Cardiac septum (tissue), 1 donor: ENCODE measurements at regions not wholly inside any gene's neighbourhood (a gene's known extent, or its start where the extent isn't known, plus 50 kb on each side); places are given as distances from the start of the nearest gene placed in this dataset.

Source experiments
- DNase-seq: peaks from one replicate; pipeline ENCODE4 v3.0.0-alpha.2; 2020; ENCODE audit warnings: low spot score
- intact Hi-C: fragments of 100-400 bp; cut with DNase I; formaldehyde crosslinking; loops from one replicate; pipeline ENCODE4 v1.14.0; 2022
- donor health status: DM: no; HTN: no; CAD: no.

DNA sequence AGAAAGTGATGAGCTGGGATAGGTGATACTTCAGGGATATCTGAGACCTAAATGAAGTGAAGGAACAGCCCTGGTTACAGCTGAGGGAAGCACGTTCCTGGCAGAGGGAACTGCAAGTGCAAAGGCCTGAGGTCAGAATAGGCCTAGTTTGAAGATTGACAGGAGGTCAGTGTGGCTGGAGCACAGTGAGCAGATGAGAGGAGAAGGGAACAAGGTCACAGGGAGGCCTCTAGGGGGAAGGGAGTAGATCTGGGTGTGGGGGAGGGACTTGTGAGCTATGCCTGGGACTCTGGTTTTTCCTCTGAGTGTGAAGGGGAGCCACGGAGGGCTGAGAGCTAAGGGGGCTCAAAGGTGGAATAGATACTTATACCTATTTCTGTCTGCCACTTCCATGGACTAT is 736.4 kb downstream of the MATN1 start:
- DNase-seq, result no peak
- intact Hi-C loops, result no loop called here

DNA sequence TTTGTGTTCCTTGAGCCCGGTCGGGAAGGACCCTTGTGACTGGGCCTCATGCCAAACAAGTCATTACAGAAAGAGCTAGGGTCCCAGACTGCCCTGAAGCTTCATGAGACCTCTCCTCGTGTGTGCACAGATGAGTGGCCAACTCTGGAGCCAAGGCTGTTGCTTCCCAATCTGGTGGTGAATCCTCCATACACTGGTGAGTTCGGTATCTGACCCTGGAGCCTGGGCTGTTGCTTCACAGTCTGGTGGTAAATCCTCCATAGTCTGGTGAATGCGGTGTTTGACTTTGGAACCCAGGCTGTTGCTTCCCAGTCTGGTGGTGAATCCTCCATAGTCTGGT is 737.8 kb downstream of the MATN1 start:
- no peak for DNase-seq
- intact Hi-C loops, result no loop called here

DNA sequence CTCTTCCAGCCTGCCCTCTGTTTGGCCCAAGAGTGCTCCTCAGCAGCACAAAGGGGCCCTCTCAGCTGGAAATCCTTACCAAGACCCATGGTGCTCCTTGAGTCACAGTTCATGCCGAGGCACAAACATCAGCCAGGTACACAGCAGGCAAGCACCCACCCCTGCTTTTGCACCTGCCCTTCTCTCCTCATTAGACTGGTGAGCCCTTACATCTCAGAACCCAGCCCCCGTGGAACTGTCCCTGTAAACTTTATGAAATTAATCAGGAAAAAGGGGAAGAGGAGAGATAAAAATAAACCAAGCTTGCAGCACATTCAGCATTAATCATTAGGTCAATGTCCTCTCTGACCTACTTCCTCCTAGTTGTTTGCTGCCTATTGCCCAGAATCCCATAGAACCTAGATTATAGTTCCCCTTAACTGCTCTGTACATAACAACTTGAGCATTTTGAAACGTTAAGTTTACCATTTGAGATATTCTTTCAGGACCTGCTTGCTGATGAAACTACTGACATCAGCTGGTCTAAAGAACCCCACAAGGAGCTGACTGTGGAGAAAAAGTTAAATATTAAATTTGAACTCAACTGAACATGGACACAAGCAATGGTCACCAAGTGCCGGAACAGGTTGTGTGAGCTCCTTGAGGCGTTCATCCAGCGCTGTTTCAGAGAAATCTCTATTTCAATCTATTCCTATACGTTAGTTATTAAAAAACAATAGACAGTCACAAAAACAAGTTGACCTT is 738.4 kb downstream of the MATN1 start:
- no peak for DNase-seq
- intact Hi-C loops, result no loop called here

DNA sequence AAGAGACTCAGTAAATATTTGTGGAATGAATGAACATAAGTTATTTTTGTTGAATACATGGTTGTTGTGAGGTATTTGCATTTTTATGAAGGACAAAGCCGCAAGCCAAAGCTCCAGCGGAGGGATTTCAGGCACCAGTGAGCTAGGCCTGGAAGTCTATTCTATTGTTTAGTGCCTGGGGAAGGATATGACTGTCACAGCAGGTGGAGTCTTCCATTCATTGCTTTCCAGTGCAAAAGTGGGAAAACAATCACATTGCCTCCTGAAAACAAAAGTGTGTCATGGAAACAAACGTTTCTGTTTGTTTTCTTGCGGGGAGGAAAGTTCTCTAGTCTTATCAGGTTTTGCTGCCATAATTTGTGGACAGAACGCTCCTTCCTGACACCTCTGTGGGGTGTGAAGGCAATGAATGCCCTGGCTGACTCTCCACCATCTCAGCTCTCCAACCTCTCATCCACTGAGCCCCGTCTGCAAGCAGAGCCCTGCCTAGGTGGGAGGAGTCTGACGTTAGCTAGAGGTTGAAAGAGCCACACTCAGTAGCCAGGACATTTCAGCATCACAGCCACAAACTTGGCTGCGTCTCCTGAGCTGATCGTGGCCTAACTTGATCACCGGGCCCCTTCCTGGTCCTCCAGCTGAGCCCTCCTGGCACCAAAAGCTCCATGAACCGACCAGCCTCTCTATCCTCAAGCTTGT is 739.1 kb downstream of the MATN1 start:
- intact Hi-C loops, result no loop called here
- DNase-seq, result no peak

DNA sequence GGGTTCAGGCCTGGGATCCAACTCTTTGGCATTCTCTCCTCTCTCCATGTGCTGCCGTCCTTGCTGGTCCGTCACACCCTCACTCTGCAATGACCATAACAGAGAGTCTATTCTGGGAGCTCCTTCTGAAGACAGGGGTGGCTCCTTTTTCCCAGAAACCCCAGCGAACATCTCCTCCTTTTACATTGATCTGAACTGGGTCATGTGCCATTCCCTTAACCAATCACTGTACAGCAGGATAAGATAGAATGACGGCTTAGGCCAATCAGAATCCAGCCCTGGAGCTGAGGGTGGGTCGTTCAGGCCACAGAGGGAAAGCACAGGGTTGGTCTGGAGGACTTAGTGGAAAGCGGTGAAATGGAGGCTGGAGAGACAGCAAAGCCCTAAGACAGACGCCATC is 740.1 kb downstream of the MATN1 start:
- intact Hi-C loops, result no loop called here
- DNase-seq, result no peak

DNA sequence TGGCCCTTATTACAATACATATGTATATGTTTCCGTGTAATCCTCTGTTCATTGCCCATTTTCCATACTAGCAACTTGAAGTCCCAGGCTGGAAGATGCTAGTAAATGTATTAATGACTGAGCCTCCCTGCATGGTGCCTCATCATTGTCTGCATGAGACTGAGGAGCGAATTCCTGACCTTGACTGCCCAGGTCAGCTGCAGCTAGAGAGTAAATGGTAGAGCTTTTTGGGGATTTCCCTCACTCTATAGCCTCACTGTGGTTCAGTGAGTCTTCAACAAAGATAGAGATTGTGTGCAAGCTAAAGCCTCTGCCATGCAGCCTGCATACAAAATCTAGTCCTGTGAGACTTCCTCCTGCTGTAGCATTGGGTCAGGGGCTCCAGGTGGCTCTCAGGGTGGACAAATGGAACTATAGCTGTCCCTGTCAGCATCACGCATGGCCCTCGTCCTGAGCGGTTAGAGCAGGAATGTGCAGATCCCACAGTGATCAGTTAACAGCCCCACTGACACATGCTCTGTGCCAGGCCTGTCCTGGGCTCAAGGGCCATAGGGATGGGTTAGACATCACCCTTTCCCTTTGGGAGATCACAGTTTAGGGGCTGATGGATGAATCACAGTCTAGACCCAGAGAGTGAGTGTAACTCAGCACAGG is 741.7 kb downstream of the MATN1 start:
- intact Hi-C loops, result no loop called here

DNA sequence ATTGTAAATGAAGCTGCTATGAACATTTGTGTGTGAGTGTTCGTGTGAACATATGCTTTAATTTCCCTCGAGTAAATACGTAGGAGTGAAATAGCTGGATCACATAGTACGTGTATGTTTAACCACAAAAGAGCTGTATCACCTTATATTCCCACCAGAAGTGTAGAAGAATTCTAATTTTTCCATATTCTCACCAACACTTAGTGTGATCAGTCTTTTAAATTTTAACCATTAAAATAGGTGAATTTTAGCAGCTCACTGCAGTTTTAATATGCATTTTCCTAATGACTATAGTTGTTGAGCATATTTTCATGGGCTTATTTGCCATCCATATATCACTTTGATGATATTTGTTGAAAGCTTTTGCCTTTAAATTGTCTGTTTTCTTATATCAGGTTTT is 741.2 kb downstream of the PTPRU start:
- no peak for DNase-seq
- intact Hi-C loops, result no loop called here

More for the DNA sequence above, 741.7 kb downstream of the MATN1 start:
- no peak for DNase-seq

DNA sequence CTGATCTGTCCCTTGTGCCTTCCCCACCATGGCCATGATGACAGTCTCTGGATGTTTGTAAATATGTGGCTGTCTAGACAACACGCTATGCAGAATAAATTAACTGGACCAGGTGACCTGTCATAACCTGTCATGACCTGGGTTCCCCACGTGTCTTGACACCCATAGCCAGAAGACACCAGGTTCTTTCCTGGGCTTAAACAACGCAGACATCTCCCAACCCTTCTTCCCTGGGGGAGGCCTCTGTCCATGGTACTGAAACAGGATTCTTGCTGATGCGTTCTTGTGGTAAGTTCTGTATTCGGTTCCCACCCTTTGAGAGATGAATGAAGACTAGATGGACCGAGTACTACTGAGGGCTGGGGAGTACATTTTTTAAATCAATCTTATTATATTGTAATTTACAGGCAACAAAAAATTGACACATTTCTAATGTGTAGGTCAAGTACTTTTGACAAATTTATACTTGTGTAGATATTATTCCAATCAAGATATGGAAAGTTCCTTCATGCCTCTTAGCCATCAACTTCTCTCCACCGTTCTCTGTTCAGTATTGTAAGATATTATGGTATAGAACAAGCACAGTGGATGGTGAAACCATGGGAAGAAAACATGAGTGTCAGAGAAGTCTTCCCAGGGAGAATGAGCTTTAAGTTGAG is 738.8 kb downstream of the PTPRU start:
- DNase-seq, result no peak
- intact Hi-C loops, result no loop called here

DNA sequence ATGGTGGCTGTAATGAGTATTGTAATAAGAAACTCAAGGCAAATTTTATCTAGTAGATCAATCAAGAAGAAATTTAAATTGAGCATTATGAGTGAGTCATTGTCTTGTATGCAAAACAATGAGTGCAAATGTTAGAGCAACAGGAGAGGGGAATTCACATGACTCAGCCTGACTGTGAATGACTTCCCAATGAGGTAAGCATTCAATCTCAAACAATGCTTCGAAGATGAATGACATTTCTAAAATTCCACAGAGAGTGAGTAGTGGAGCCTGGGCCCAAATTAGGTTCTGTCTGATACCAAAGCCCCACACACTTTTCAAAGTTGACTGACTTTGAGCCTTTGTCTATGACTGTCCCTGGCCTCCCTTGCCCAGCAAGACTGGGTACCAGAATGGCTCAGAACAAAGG is 738.0 kb downstream of the PTPRU start:
- no peak for DNase-seq
- intact Hi-C loops, result no loop called here

DNA sequence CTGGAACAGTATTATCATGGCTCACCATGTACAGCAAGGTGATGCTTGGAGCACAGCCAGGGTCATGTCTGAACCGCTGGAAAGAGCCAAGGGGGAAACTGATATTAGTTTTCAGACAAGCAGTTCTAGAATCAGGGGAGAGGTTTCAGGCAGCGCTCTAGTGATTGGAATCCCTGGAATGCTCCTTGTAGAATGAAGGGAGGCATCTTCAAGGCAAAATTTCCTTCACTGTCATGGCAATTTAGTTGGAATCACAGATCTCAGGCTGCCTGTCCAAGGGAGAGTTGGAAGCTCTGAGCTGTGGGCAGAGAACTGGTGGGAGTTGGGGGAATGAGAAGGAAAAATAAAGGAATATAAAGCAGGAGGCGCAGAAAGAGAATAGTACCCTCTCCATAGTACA is 737.1 kb downstream of the PTPRU start:
- no peak for DNase-seq
- intact Hi-C loops, result no loop called here

DNA sequence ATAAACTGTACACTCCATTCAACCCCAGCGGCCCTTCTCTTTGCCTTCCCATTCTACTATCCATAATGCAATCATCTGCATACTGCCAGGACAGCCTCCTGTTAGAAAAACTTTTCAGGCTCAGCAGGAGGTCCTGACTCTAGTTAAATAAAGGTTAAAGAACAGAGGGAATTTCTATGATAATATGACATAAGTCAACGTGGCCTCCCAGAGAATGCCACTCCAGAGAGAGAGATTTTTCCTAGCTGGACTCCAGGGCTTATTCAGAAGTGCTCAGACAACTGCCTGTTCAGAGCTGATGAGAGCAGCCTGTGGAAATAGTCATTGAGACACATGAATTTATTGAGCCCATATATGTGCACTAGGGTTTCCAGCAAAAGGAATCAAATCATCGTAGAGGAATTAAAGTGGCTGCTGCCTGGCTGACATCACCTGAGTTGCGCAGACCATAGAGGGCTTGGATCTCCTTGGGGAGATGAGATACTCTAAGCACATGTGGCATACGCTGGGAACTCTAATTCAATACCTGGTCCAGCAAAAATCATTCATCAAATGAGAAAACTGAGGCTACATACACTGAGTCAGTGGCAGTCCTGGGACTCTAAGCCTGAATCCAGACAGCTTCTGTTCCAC is 736.2 kb downstream of the PTPRU start:
- no peak for DNase-seq
- intact Hi-C loops, result no loop called here

DNA sequence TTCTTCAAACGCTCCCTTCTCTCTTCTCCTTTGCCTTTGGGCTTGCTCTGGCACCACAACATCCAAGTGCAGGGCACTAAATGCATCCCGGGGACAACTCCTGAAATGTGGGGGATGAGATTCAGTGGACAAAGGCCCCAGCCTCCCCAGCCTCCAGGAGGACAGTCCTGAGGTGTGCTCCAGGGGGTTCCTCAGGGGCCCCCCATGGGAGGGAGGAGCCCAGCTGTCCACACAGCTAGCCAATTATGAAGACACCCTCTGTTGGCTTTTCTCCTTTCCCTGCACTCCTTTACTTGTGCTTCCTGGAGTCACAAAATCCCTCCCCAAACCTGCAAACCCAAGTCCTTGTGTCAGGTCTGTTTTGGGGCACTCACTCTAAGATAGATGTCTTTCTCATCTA is 735.4 kb downstream of the PTPRU start:
- DNase-seq, result no peak
- intact Hi-C loops, result no loop called here

DNA sequence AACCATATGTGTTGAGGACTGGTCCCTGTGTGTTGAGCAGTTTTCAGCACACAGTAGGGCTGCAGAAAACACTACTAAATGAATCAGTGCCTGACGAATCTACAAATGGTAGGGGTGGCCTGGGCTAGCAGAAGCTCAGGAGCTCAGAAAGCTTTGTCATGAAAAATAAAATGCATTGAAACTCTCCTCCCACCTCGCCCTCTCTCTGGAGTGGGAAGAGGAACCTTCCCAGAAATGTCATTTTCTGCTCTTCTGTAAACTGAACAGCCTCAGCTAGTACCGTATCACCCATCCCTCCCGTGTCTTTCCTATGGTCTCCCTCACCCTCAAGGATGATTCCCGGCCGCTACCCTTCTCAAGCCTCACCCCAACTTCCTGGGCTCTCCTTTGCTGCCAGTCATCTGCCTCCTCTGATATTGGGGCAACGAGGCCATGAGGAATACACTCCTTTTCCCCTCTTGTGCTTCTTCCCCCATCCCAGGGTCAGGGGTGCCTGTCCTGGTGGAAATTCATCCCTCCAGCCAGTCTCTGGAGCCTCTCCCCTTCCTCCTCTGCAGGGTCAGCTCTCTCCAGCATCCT is 734.5 kb downstream of the PTPRU start:
- no peak for DNase-seq
- intact Hi-C loops, result no loop called here

DNA sequence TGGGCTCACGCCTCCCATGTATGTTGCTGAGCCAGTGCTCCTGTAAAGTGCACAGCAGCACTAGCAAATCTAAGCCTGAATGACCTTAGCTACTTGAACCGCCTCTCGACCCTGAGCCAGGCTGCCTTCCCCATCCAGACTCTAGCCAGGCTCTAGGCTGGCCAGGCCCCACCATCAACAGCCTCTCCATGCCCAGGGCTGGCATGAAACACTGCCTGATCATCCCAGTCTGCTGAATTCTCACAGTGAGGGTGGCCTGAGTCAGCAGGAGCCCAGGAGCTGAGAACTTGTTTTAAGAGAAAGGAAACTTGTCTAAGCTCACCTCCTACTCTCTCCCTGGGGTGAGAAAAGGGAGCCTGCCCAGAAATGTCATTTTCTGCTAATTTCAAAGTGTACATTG is 733.3 kb downstream of the PTPRU start:
- no peak for DNase-seq

DNA sequence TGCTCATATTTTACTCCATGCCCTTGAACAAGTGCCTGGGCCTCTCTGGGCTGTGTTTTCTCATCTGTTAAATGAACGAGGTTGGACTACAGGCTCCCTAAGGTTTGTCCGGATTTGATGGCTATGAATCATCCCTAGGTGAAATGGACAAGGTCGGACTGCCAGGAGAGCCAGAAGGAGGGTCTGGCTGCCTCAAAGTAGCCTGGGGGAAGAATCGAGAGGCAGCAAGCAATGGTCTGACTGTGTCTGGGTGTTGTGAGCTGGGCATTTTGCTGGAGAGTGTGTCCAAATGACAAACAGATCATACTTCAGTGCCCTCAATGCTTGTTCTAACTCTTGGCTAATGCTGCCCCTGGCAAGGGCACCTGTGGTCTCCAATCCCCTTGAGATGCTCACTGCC is 730.9 kb downstream of the PTPRU start:
- no peak for DNase-seq
- intact Hi-C loops, result no loop called here

More for the DNA sequence above, 733.3 kb downstream of the PTPRU start:
- intact Hi-C loops, result no loop called here

DNA sequence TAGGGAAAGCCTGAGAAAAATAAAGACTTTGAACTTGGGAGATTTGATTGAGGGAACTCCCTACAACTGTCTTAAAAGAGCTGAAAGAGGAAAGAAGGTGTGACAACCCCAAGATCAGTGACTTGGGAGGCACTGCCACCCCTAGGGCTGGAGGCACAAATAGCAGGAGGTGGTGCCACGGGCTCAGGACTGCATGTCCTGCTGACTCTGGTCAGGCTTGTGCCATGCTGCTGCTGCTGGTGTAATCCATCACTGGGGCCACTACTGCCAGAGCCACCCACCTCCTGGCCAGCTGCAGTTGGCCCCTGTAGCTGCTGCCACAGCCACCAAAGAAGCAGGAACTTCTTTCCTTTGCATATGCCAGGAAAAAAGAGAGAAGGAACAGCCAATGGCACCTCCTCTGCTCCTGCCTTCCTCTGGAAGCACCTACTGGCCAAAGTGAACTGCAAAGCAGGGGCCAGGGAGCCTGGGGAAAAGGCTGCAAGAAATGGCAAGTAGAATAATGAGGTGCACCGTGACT is 730.3 kb downstream of the PTPRU start:
- intact Hi-C loops, result no loop called here
- no peak for DNase-seq

DNA sequence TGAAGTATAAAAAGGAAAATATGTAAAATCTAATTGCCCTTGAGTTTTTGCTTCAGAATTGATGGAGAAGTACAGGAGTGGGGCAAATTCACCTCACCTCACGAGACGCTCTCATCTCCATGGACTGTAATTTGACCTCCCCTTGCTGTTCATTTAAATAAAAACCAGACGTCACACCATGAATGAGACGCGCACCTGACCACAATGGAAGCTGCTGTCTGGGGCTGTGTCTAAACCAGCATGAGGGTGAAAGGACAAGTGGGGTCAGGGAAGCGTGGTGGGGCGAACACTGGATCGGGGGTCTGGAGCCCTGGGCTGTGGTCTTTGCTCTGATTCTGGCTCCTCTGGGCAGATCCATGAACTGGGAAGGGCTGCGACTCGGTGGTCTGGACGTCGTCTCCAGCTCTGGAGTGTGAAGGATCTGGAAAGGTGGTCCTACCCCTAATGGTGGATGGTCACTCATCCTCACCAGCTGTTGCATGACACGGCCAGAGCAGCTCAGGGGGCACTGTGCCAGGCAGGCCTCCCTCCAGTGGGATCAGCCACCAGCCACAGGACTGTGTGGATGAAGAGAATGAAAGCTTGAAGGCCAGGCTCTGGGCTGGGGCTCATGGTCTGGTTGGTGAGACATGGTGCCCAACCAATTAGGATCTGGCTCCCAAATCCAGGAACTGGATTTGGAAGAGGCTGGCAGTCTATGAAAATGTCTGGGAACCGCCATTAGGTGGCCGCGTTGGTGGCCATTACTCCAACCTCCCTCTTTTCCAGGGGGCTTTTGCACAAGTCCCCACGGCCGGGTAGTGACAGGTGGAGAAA is 728.6 kb downstream of the PTPRU start:
- no peak for DNase-seq
- intact Hi-C loops, result loop anchor here (5.0 kb wide), 1 partner anchor 68 kb away; no protein-coding TSS in a partner anchor

DNA sequence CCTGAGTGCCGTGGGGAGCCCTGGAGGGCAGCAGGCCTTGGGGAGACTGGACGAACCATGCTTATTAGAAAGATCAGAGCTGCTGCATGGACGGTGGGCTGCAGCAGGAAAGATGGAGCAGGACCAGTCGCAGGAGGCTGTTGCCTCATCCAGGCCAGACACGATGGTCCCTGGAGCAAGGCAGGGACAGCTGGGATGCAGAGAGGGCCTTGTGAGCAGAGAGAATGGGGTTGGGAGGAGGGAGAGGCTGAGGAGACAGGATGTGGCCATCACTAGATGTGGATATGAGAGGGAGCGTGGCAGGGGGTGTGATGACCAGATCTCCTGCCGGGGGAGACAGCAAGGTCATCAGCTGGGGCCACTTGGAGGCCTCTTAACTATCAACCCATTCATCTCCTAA is 727.6 kb downstream of the PTPRU start:
- intact Hi-C loops, result loop anchor here (5.0 kb wide), 1 partner anchor 67 kb away; no protein-coding TSS in a partner anchor
- no peak for DNase-seq
